Neural cell (in vitro differentiated cells): ENCODE measurements at regions not wholly inside any gene's neighbourhood (a gene's known extent, or its start where the extent isn't known, plus 50 kb on each side); places are given as distances from the start of the nearest gene placed in this dataset.

Source experiments
- H2AFZ ChIP-seq: fragments of 200-600, 300-800 bp; sonication (generic), shearing (Covaris generic); 2 replicates; pipeline ENCODE4 v1.6.0; 2014; ENCODE audit warnings: low read depth, mild to moderate bottlenecking, antibody characterized with exemption, low read length, moderate library complexity
- H3F3A ChIP-seq: fragments of 200-600 bp; shearing (Covaris generic); 2 replicates; pipeline ENCODE4 v1.6.1; 2016; ENCODE audit warnings: mild to moderate bottlenecking, moderate library complexity, mixed read lengths, antibody characterized with exemption, low read length; ENCODE audit not compliant: insufficient read depth, poor library complexity, severe bottlenecking
- H3K27ac ChIP-seq: fragments of 200-600, 300-800 bp; sonication (generic), shearing (Covaris generic); 2 replicates; pipeline ENCODE4 v1.5.1; 2014; ENCODE audit warnings: mild to moderate bottlenecking, low read length, moderate library complexity
- H3K27me3 ChIP-seq: fragments of 300-800, 200-600 bp; sonication (generic), shearing (Covaris generic); 2 replicates; pipeline ENCODE4 v1.6.0; 2014; ENCODE audit warnings: mild to moderate bottlenecking, low read depth, low read length, moderate library complexity; ENCODE audit not compliant: insufficient read depth
- H3K36me3 ChIP-seq: fragments of 300-800, 200-600 bp; sonication (generic), shearing (Covaris generic); 2 replicates; pipeline ENCODE4 v1.5.1; 2014; ENCODE audit warnings: mild to moderate bottlenecking, antibody characterized with exemption, low read length, moderate library complexity; ENCODE audit not compliant: insufficient read depth
- H3K4me2 ChIP-seq: fragments of 300-800, 200-600 bp; sonication (generic), shearing (Covaris generic); 2 replicates; pipeline ENCODE4 v1.6.0; 2014; ENCODE audit warnings: mild to moderate bottlenecking, low read length
- H3K4me3 ChIP-seq: fragments of 300-800, 200-600 bp; sonication (generic), shearing (Covaris generic); 2 replicates; pipeline ENCODE4 v1.5.1; 2014; ENCODE audit warnings: mild to moderate bottlenecking, low read length, moderate library complexity
- H3K79me2 ChIP-seq: fragments of 200-600 bp; shearing (Covaris generic); replicated peaks from 2 replicates; pipeline ENCODE4 v1.6.0; 2014; ENCODE audit warnings: mild to moderate bottlenecking, low read length, moderate library complexity; ENCODE audit not compliant: insufficient read depth
- H3K9ac ChIP-seq: fragments of 300-800, 200-600 bp; sonication (generic), shearing (Covaris generic); 2 replicates; pipeline ENCODE4 v1.6.1; 2016; ENCODE audit warnings: mild to moderate bottlenecking, low read length, mixed read lengths
- H3K9me2 ChIP-seq: fragments of 200-600 bp; shearing (Covaris generic); 2 replicates; pipeline ENCODE4 v1.6.1; 2016; ENCODE audit warnings: mild to moderate bottlenecking, low read length, mixed read lengths; ENCODE audit not compliant: insufficient read depth
- H3K9me3 ChIP-seq: fragments of 200-600, 300-800 bp; sonication (generic), shearing (Covaris generic); 2 replicates; pipeline ENCODE4 v1.6.1; 2016; ENCODE audit warnings: mild to moderate bottlenecking, mixed run types, low read length, moderate library complexity, mixed read lengths
- H4K20me1 ChIP-seq: fragments of 200-600 bp; shearing (Covaris generic); 2 replicates; pipeline ENCODE4 v1.6.1; 2016; ENCODE audit warnings: mild to moderate bottlenecking, mixed run types; ENCODE audit not compliant: insufficient read depth
- CTCF ChIP-seq: fragments of 450-650 bp; IDR thresholded peaks from 2 replicates; pipeline ENCODE4 v1.5.1; 2014; ENCODE audit warnings: antibody characterized with exemption, mild to moderate bottlenecking, moderate library complexity; ENCODE audit not compliant: poor library complexity, severe bottlenecking
- EP300 ChIP-seq: fragments of 450-650 bp; conservative IDR thresholded peaks from 2 replicates; pipeline ENCODE4 v1.6.1; 2014; ENCODE audit warnings: antibody characterized with exemption, mild to moderate bottlenecking, moderate library complexity; ENCODE audit not compliant: poor library complexity, severe bottlenecking
- EZH2 ChIP-seq: fragments of 200-600, 300-800 bp; shearing (Covaris generic), sonication (generic); IDR thresholded peaks from 2 replicates; pipeline ENCODE4 v1.6.1; 2014; ENCODE audit warnings: antibody characterized with exemption, low read length, borderline replicate concordance, mild to moderate bottlenecking; ENCODE audit not compliant: insufficient read depth, poor library complexity, severe bottlenecking
- MXI1 ChIP-seq: fragments of 450-650 bp; conservative IDR thresholded peaks from 2 replicates; pipeline ENCODE4 v1.6.1; 2014; ENCODE audit warnings: antibody characterized with exemption, mild to moderate bottlenecking; ENCODE audit not compliant: poor library complexity, severe bottlenecking
- POLR2AphosphoS5 ChIP-seq: IDR thresholded peaks from 2 replicates; pipeline ENCODE4 v1.6.1; 2012
- RAD21 ChIP-seq: fragments of 450-650 bp; conservative IDR thresholded peaks from 2 replicates; pipeline ENCODE4 v1.6.1; 2014; ENCODE audit warnings: antibody characterized with exemption, mild to moderate bottlenecking, moderate library complexity
- REST ChIP-seq: IDR thresholded peaks from 2 replicates; pipeline ENCODE4 v1.6.1; 2012; ENCODE audit warnings: borderline replicate concordance
- SMC3 ChIP-seq: fragments of 450-650 bp; conservative IDR thresholded peaks from 2 replicates; pipeline ENCODE4 v1.6.1; 2014; ENCODE audit warnings: antibody characterized with exemption, mild to moderate bottlenecking, moderate library complexity; ENCODE audit not compliant: poor library complexity
- TAF1 ChIP-seq: IDR thresholded peaks from 2 replicates; pipeline ENCODE4 v1.6.1; 2012; ENCODE audit warnings: low read depth

GRCh38 chr3:64927689-64928088, 239.9 kb upstream of the ADAMTS9 start:
- H3K9me3 ChIP-seq: no peaks in the 10 kb centered on the region
- no peaks in the 10 kb centered on the region for H3F3A ChIP-seq
- H4K20me1 ChIP-seq: no peaks in the 10 kb centered on the region
- H3K27ac ChIP-seq: no peak overlapping the region
- H3K9me2 ChIP-seq: no peaks in the 10 kb centered on the region
- no peak for TF ChIP-seq EP300
- no peak for TF ChIP-seq RAD21
- no peak for TF ChIP-seq SMC3
- TF ChIP-seq TAF1: no peak
- no peak for TF ChIP-seq MXI1
- TF ChIP-seq EZH2: no peak
- TF ChIP-seq POLR2AphosphoS5: no peak
- no peak for TF ChIP-seq CTCF
- no peak overlapping the region for H2AFZ ChIP-seq
- no peak overlapping the region for H3K4me3 ChIP-seq
- H3K36me3 ChIP-seq: no peaks in the 10 kb centered on the region
- no peak overlapping the region for H3K4me2 ChIP-seq
- no peak overlapping the region for H3K9ac ChIP-seq
- H3K27me3 ChIP-seq: no peaks in the 10 kb centered on the region
- H3K79me2 ChIP-seq: no peaks in the 10 kb centered on the region

GRCh38 chr3:64925575-64925974, 237.8 kb upstream of the ADAMTS9 start:
- no peak for TF ChIP-seq POLR2AphosphoS5
- TF ChIP-seq EZH2: no peak
- no peak for TF ChIP-seq RAD21
- no peak for TF ChIP-seq EP300
- TF ChIP-seq TAF1: no peak
- TF ChIP-seq REST: no peak
- TF ChIP-seq SMC3: no peak
- no peak for TF ChIP-seq CTCF
- TF ChIP-seq MXI1: no peak

More at GRCh38 chr3:64925575-64925974, 237.8 kb upstream of the ADAMTS9 start:
- Histone ChIP-seq H3K9ac (no peak overlapping the region), H4K20me1 (no peaks in the 10 kb centered on the region), H2AFZ (no peak overlapping the region), H3K27me3 (no peaks in the 10 kb centered on the region), H3F3A (no peaks in the 10 kb centered on the region), H3K4me3 (no peak overlapping the region), H3K9me3 (no peaks in the 10 kb centered on the region), H3K4me2 (no peak overlapping the region), H3K27ac (no peak overlapping the region), H3K36me3 (no peaks in the 10 kb centered on the region), H3K79me2 (no peaks in the 10 kb centered on the region), H3K9me2 (no peaks in the 10 kb centered on the region)
